ENCODE measurements at regions not wholly inside any gene's neighbourhood (a gene's known extent, or its start where the extent isn't known, plus 50 kb on each side); places are given as distances from the start of the nearest gene placed in this dataset.

DNA sequence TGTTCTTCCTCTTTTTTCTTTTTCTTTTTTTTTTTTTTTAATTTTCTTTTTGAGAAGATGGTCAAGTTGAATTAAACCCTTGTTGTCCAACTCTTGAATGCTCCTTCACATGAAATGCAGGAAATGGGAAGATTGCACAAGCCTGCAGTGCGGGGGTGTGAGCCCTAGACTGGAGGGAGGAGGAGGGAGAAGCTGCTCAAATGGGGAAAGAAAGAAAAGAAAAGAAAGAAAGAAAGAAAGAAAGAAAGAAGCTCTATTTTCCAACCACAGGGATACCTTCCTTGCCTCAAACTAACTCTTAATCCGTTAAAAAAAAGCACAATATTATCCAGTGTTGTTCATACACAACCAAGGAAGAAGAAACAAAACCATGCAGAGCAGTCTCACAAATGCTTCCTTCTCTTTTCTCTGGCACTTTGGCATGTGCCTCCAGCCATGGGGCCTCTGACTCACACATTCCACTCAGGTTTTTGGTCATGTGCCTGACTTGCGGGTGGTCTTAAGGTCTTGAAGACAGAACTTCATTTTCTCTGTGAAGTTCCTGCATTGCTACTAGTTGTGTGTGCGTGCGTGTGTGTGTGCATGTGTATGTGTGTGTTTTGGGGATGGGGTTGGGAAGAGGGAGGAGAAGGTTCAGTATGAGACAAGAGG is 276.1 kb downstream of the RPS6KC1 start:
- Mint-ChIP-seq H3K4me1 (peaks cover 30% of the 10 kb centered on the region), H3K9me3 (peaks cover 2% of the 10 kb centered on the region), H3K4me3 (no peak overlapping the region), H3K36me3 (peaks cover 1% of the 10 kb centered on the region), H3K27me3 (ENCODE audit: insufficient read depth, low read depth) (peaks cover 2% of the 10 kb centered on the region), H3K27ac (no peak overlapping the region)
- Histone ChIP-seq H3K4me2 (no peak overlapping the region), H3K9me3 (ENCODE audit: low read depth) (no peaks in the 10 kb centered on the region), H3K9ac (no peak overlapping the region), H4K20me1 (ENCODE audit: low read depth) (no peaks in the 10 kb centered on the region), H3K36me3 (no peaks in the 10 kb centered on the region), H3K4me1 (peaks cover 25% of the 10 kb centered on the region), H3F3A (ENCODE audit: low read depth) (no peaks in the 10 kb centered on the region), H2AFZ (replicated peaks) (no peak overlapping the region), H3K4me3 (no peak overlapping the region), H3K79me2 (ENCODE audit: low read depth) (no peaks in the 10 kb centered on the region), H3K27ac (no peak overlapping the region), H3K27me3 (no peaks in the 10 kb centered on the region)
- DNase-seq (ENCODE audit: low spot score) = no peak
- TF ChIP-seq CTCF (IDR thresholded peaks at IDR 0.05) (no peak), EZH2phosphoT487 (IDR thresholded peaks at IDR 0.05) (no peak), EZH2 (IDR thresholded peaks at IDR 0.05) (no peak)

DNA sequence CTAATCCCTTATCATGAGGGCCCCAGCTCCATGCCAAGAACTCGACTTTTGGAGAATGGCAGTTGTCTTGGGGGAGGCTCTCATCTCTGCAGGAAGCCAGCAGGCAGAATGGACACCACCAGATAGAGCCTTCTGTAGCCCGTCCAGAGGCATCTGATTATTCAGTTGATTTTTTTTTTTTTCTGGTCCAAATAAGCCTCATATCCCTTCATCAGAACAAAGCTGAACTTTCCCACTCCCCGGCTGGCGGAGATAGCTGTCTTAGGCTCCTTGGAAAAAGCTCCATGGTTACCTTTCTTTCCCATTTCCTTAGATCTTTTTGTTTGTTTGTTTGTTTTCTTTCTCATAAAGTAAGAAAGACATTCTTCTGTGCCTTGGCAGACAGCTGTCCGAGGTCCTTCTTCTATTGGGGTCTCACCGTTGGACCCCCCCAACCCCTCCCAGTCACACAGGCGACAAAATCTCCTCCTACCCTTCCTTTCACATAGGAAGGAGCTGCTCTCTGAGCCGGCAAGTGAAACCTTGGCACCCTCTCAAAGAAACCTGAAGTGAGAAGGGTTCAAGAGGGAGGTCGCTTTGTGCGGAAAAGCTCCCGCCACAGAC is 278.5 kb downstream of the RPS6KC1 start:
- Mint-ChIP-seq H3K4me1 (peaks cover 30% of the 10 kb centered on the region), H3K27ac (peak overlapping the region; percentile 17), H3K9me3 (no peaks in the 10 kb centered on the region), H3K27me3 (ENCODE audit: insufficient read depth, low read depth) (peaks cover 5% of the 10 kb centered on the region), H3K36me3 (no peaks in the 10 kb centered on the region), H3K4me3 (no peak overlapping the region)
- Histone ChIP-seq H3K79me2 (ENCODE audit: low read depth) (no peaks in the 10 kb centered on the region), H3K4me2 (peak overlapping the region; percentile 6), H3K4me1 (peaks cover 25% of the 10 kb centered on the region), H3K4me3 (no peak overlapping the region), H3K9me3 (ENCODE audit: low read depth) (no peaks in the 10 kb centered on the region), H3K36me3 (no peaks in the 10 kb centered on the region), H4K20me1 (ENCODE audit: low read depth) (no peaks in the 10 kb centered on the region), H3K27ac (no peak overlapping the region), H3K27me3 (no peaks in the 10 kb centered on the region), H2AFZ (replicated peaks) (no peak overlapping the region), H3F3A (ENCODE audit: low read depth) (no peaks in the 10 kb centered on the region), H3K9ac (no peak overlapping the region)
- no peak for DNase-seq (ENCODE audit: low spot score)
- no peak for TF ChIP-seq EZH2 (IDR thresholded peaks at IDR 0.05)
- TF ChIP-seq CTCF (IDR thresholded peaks at IDR 0.05) = no peak
- TF ChIP-seq EZH2phosphoT487 (IDR thresholded peaks at IDR 0.05) = no peak

DNA sequence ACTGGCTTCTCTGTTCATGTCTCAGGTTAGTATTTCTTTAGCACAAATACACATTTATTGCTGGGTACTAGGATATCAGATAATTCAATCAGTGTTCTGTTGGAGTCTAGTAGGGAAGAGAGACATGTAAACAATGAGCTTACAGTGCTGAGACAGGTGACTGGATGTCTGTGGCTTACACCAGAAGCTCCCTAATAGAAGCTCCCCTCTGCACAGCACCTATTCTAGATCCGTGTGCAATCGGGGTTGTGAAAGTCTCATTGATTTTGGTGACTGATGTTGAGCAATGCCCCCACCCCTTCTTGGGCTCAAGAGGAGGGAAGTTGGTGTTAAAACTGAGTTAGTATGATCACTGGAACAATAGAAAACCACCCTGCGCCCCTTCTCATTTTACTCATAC is 279.2 kb downstream of the RPS6KC1 start:
- Histone ChIP-seq H3K9me3 (ENCODE audit: low read depth) (no peaks in the 10 kb centered on the region), H3K4me1 (peaks cover 25% of the 10 kb centered on the region), H3K79me2 (ENCODE audit: low read depth) (no peaks in the 10 kb centered on the region), H2AFZ (replicated peaks) (no peak overlapping the region), H3K4me2 (no peak overlapping the region), H3K27me3 (no peaks in the 10 kb centered on the region), H4K20me1 (ENCODE audit: low read depth) (no peaks in the 10 kb centered on the region), H3K27ac (no peak overlapping the region), H3F3A (ENCODE audit: low read depth) (no peaks in the 10 kb centered on the region), H3K9ac (no peak overlapping the region), H3K36me3 (no peaks in the 10 kb centered on the region), H3K4me3 (no peak overlapping the region)
- Mint-ChIP-seq H3K27me3 (ENCODE audit: insufficient read depth, low read depth) (peaks cover 5% of the 10 kb centered on the region), H3K4me1 (peaks cover 30% of the 10 kb centered on the region), H3K36me3 (no peaks in the 10 kb centered on the region), H3K9me3 (no peaks in the 10 kb centered on the region), H3K27ac (no peak overlapping the region), H3K4me3 (no peak overlapping the region)
- TF ChIP-seq CTCF (IDR thresholded peaks at IDR 0.05) (no peak), EZH2phosphoT487 (IDR thresholded peaks at IDR 0.05) (no peak), EZH2 (IDR thresholded peaks at IDR 0.05) (no peak)
- DNase-seq (ENCODE audit: low spot score) = no peak

Measured in neural progenitor cell (in vitro differentiated cells).